Hematopoietic multipotent progenitor cell treated with erythropoietin and hydrocortisone succinate and interleukin-3 and kit ligand, for 15 days (in vitro differentiated cells): ENCODE measurements at regions not wholly inside any gene's neighbourhood (a gene's known extent, or its start where the extent isn't known, plus 50 kb on each side); places are given as distances from the start of the nearest gene placed in this dataset.
"Not testable (repeated sequence)": the region's sequence is repeated elsewhere in the genome, so short reads cannot be mapped to it uniquely, and the experiment has no call there.

Source experiments
- DNase-seq: peaks from one replicate; pipeline ENCODE4 v3.0.0-alpha.2; 2015; ENCODE audit warnings: low spot score

GRCh38 chr12:125493704-125494308 lies 428.6 kb downstream of the AACS start:
- no peak for DNase-seq

- DNase-seq, result no peak
Observed at GRCh38 chr12:125503128-125503527, 437.9 kb downstream of the AACS start.

- no peak for DNase-seq
Observed at GRCh38 chr12:125509195-125509594, 444.0 kb downstream of the AACS start.

- no peak for DNase-seq
Observed at GRCh38 chr12:125512541-125513298, 447.5 kb downstream of the AACS start.

- no peak for DNase-seq
Observed at GRCh38 chr12:125515887-125516286, 450.7 kb downstream of the AACS start.

GRCh38 chr12:125518074-125518473 lies 452.8 kb downstream of the AACS start:
- DNase-seq, result no peak

GRCh38 chr12:125519026-125519651 lies 453.9 kb downstream of the AACS start:
- no peak for DNase-seq

GRCh38 chr12:125525879-125526278 lies 460.6 kb downstream of the AACS start:
- DNase-seq, result no peak

- no peak for DNase-seq
Observed at GRCh38 chr12:125528281-125528680, 463.0 kb downstream of the AACS start.

- no peak for DNase-seq
Observed at GRCh38 chr12:125530201-125530600, 465.0 kb downstream of the AACS start.

GRCh38 chr12:125530876-125531275 lies 465.6 kb downstream of the AACS start:
- no peak for DNase-seq

- DNase-seq, result no peak
Observed at GRCh38 chr12:125531574-125531973, 466.3 kb downstream of the AACS start.

GRCh38 chr12:125533434-125534029 lies 468.3 kb downstream of the AACS start:
- no peak for DNase-seq

- DNase-seq, result no peak
Observed at GRCh38 chr12:125538401-125539199, 473.4 kb downstream of the AACS start.

GRCh38 chr12:125540580-125541204 lies 475.5 kb downstream of the AACS start:
- no peak for DNase-seq

- no peak for DNase-seq
Observed at GRCh38 chr12:125544960-125545359, 479.7 kb downstream of the AACS start.

GRCh38 chr12:125549171-125549570 lies 483.9 kb downstream of the AACS start:
- DNase-seq, result no peak

- no peak for DNase-seq
Observed at GRCh38 chr12:125549836-125550235, 484.6 kb downstream of the AACS start.

GRCh38 chr12:125552295-125552694 lies 487.1 kb downstream of the AACS start:
- DNase-seq, result no peak

- DNase-seq, result not testable (repeated sequence)
Observed at GRCh38 chr12:125561008-125561407, 495.8 kb downstream of the AACS start.

- no peak for DNase-seq
Observed at GRCh38 chr12:125564753-125565152, 499.5 kb downstream of the AACS start.

- no peak for DNase-seq
Observed at GRCh38 chr12:125567581-125567980, 502.3 kb downstream of the AACS start.
